GM18520 (cell line): ENCODE measurements at regions not wholly inside any gene's neighbourhood (a gene's known extent, or its start where the extent isn't known, plus 50 kb on each side); places are given as distances from the start of the nearest gene placed in this dataset.
"Not testable (repeated sequence)": the region's sequence is repeated elsewhere in the genome, so short reads cannot be mapped to it uniquely, and the experiment has no call there.

Experiments used
- ATAC-seq: cut with Tn5 transposase; IDR thresholded peaks from one replicate; pipeline ENCODE4 v1.9.1; 2021; ENCODE audit not compliant: unreplicated experiment

GRCh38 chr9:28413471-28413870 lies 840.2 kb upstream of the C9orf72 start:
- no peak for ATAC-seq

- ATAC-seq, result no peak
Observed at GRCh38 chr9:28423255-28423654, 850.0 kb upstream of the C9orf72 start.

GRCh38 chr9:28435456-28435855 lies 862.2 kb upstream of the C9orf72 start:
- no peak for ATAC-seq

GRCh38 chr9:28439688-28440087 lies 866.4 kb upstream of the C9orf72 start:
- ATAC-seq, result no peak

- ATAC-seq, result no peak
Observed at GRCh38 chr9:28443461-28443860, 870.2 kb upstream of the C9orf72 start.

GRCh38 chr9:28444637-28445036 lies 871.4 kb upstream of the C9orf72 start:
- ATAC-seq, result no peak

GRCh38 chr9:28445211-28445610 lies 871.9 kb upstream of the C9orf72 start:
- no peak for ATAC-seq

- no peak for ATAC-seq
Observed at GRCh38 chr9:28453918-28454317, 880.6 kb upstream of the C9orf72 start.

- no peak for ATAC-seq
Observed at GRCh38 chr9:28456861-28457260, 883.6 kb upstream of the C9orf72 start.

- ATAC-seq, result no peak
Observed at GRCh38 chr9:28464481-28465216, 891.4 kb upstream of the C9orf72 start.

- no peak for ATAC-seq
Observed at GRCh38 chr9:28471261-28471660, 898.0 kb upstream of the C9orf72 start.

GRCh38 chr9:28487561-28487960 lies 914.3 kb upstream of the C9orf72 start:
- ATAC-seq, result no peak

GRCh38 chr9:28491121-28491520 lies 917.8 kb upstream of the C9orf72 start:
- no peak for ATAC-seq

- not testable (repeated sequence) for ATAC-seq
Observed at GRCh38 chr9:28498168-28498567, 924.9 kb upstream of the C9orf72 start.

GRCh38 chr9:28502189-28502588 lies 928.9 kb upstream of the C9orf72 start:
- ATAC-seq, result no peak

GRCh38 chr9:28502741-28503140 lies 929.5 kb upstream of the C9orf72 start:
- ATAC-seq, result no peak

GRCh38 chr9:28503573-28503972 lies 930.3 kb upstream of the C9orf72 start:
- no peak for ATAC-seq

GRCh38 chr9:28518439-28518838 lies 945.2 kb upstream of the C9orf72 start:
- no peak for ATAC-seq

GRCh38 chr9:28524309-28524708 lies 951.0 kb upstream of the C9orf72 start:
- ATAC-seq, result not testable (repeated sequence)

GRCh38 chr9:28528049-28528448 lies 954.8 kb upstream of the C9orf72 start:
- no peak for ATAC-seq

- ATAC-seq, result no peak
Observed at GRCh38 chr9:28538132-28538531, 964.9 kb upstream of the C9orf72 start.

- no peak for ATAC-seq
Observed at GRCh38 chr9:28539434-28540070, 966.3 kb upstream of the C9orf72 start.

GRCh38 chr9:28542928-28543327 lies 969.6 kb upstream of the C9orf72 start:
- ATAC-seq, result no peak
